ENCODE measurements at regions not wholly inside any gene's neighbourhood (a gene's known extent, or its start where the extent isn't known, plus 50 kb on each side); places are given as distances from the start of the nearest gene placed in this dataset.

- DNase-seq (ENCODE audit: low spot score) (no peak), ATAC-seq (peak; percentile 79)
- intact Hi-C loops (cut with DNase I), result no loop called here
These were observed 136.0 kb upstream of the STX18 start for GRCh38 chr4:4677556-4678522.

- no peak for DNase-seq (ENCODE audit: low spot score)
- no peak for ATAC-seq
- intact Hi-C loops (cut with DNase I), result no loop called here
These were observed 133.8 kb upstream of the STX18 start for GRCh38 chr4:4675641-4676040.

- no peak for DNase-seq (ENCODE audit: low spot score)
- intact Hi-C loops (cut with DNase I), result no loop called here
- no peak for ATAC-seq
These were observed 133.3 kb upstream of the STX18 start for GRCh38 chr4:4675051-4675581.

GRCh38 chr4:4673070-4673469 lies 131.2 kb upstream of the STX18 start:
- intact Hi-C loops (cut with DNase I), result no loop called here
- ATAC-seq (peak; percentile 32), DNase-seq (ENCODE audit: low spot score) (no peak)

- intact Hi-C loops (cut with DNase I), result no loop called here
- DNase-seq (ENCODE audit: low spot score), result no peak
- no peak for ATAC-seq
These were observed 130.6 kb upstream of the STX18 start for GRCh38 chr4:4672402-4672801.

GRCh38 chr4:4671774-4672349 lies 130.0 kb upstream of the STX18 start:
- intact Hi-C loops (cut with DNase I), result no loop called here
- no peak for DNase-seq (ENCODE audit: low spot score)
- no peak for ATAC-seq

GRCh38 chr4:4670869-4671268 lies 129.0 kb upstream of the STX18 start:
- intact Hi-C loops (cut with DNase I), result no loop called here
- DNase-seq (ENCODE audit: low spot score), result no peak
- ATAC-seq, result no peak

GRCh38 chr4:4668355-4669210 lies 126.7 kb upstream of the STX18 start:
- ATAC-seq (no peak), DNase-seq (ENCODE audit: low spot score) (no peak)
- intact Hi-C loops (cut with DNase I), result no loop called here

GRCh38 chr4:4667622-4668081 lies 125.8 kb upstream of the STX18 start:
- intact Hi-C loops (cut with DNase I), result no loop called here
- DNase-seq (ENCODE audit: low spot score), result no peak
- no peak for ATAC-seq

- intact Hi-C loops (cut with DNase I), result no loop called here
- ATAC-seq (peak; percentile 67), DNase-seq (ENCODE audit: low spot score) (peak; percentile 66)
These were observed 125.1 kb upstream of the STX18 start for GRCh38 chr4:4666693-4667621.

- ATAC-seq, result no peak
- DNase-seq (ENCODE audit: low spot score), result no peak
- intact Hi-C loops (cut with DNase I), result no loop called here
These were observed 124.3 kb upstream of the STX18 start for GRCh38 chr4:4666187-4666586.

GRCh38 chr4:4664234-4664633 lies 122.4 kb upstream of the STX18 start:
- DNase-seq (ENCODE audit: low spot score) (no peak), ATAC-seq (no peak)
- intact Hi-C loops (cut with DNase I), result no loop called here

GRCh38 chr4:4663028-4663427 lies 121.2 kb upstream of the STX18 start:
- intact Hi-C loops (cut with DNase I), result no loop called here
- DNase-seq (ENCODE audit: low spot score), result no peak
- ATAC-seq, result no peak

- DNase-seq (ENCODE audit: low spot score) (no peak), ATAC-seq (no peak)
- intact Hi-C loops (cut with DNase I), result no loop called here
These were observed 120.4 kb upstream of the STX18 start for GRCh38 chr4:4662230-4662629.

GRCh38 chr4:4659871-4660651 lies 118.2 kb upstream of the STX18 start:
- no peak for ATAC-seq
- intact Hi-C loops (cut with DNase I), result no loop called here
- DNase-seq (ENCODE audit: low spot score), result no peak

GRCh38 chr4:4658052-4658451 lies 116.2 kb upstream of the STX18 start:
- DNase-seq (ENCODE audit: low spot score) (no peak), ATAC-seq (no peak)
- intact Hi-C loops (cut with DNase I), result no loop called here

- DNase-seq (ENCODE audit: low spot score), result no peak
These were observed 115.1 kb upstream of the STX18 start for GRCh38 chr4:4656977-4657376.

GRCh38 chr4:4655901-4656300 lies 114.1 kb upstream of the STX18 start:
- intact Hi-C loops (cut with DNase I), result no loop called here
- ATAC-seq (no peak), DNase-seq (ENCODE audit: low spot score) (no peak)

More at GRCh38 chr4:4656977-4657376, 115.1 kb upstream of the STX18 start:
- no peak for ATAC-seq
- intact Hi-C loops (cut with DNase I), result no loop called here
